Endothelial cell (in vitro differentiated cells): ENCODE measurements at regions not wholly inside any gene's neighbourhood (a gene's known extent, or its start where the extent isn't known, plus 50 kb on each side); places are given as distances from the start of the nearest gene placed in this dataset.
"Not testable (repeated sequence)": the region's sequence is repeated elsewhere in the genome, so short reads cannot be mapped to it uniquely, and the experiment has no call there.

Experiments used
- DNase-seq: peaks from one replicate; pipeline ENCODE4 v3.0.0; 2021; ENCODE audit warnings: low spot score
- H3K27ac Mint-ChIP-seq: one replicate; pipeline ENCODE4 v1.8.0; 2021; ENCODE audit warnings: mixed read lengths, inconsistent platforms; ENCODE audit not compliant: unreplicated experiment
- H3K27me3 Mint-ChIP-seq: one replicate; pipeline ENCODE4 v1.8.0; 2021; ENCODE audit warnings: mild to moderate bottlenecking, moderate library complexity, mixed read lengths, inconsistent platforms; ENCODE audit not compliant: unreplicated experiment
- H3K36me3 Mint-ChIP-seq: one replicate; pipeline ENCODE4 v1.8.0; 2021; ENCODE audit warnings: mild to moderate bottlenecking, low read depth, mixed read lengths, inconsistent platforms; ENCODE audit not compliant: unreplicated experiment
- H3K4me1 Mint-ChIP-seq: one replicate; pipeline ENCODE4 v1.8.0; 2021; ENCODE audit warnings: mild to moderate bottlenecking, mixed read lengths, inconsistent platforms; ENCODE audit not compliant: unreplicated experiment
- H3K4me3 Mint-ChIP-seq: one replicate; pipeline ENCODE4 v1.8.0; 2021; ENCODE audit warnings: mild to moderate bottlenecking, mixed read lengths, inconsistent platforms; ENCODE audit not compliant: unreplicated experiment
- H3K9me3 Mint-ChIP-seq: one replicate; pipeline ENCODE4 v1.8.0; 2021; ENCODE audit warnings: mixed read lengths, inconsistent platforms; ENCODE audit not compliant: unreplicated experiment
- TF ChIP-seq, protein P1 (sequence below): fragments of 200-600 bp; sonication (generic); IDR thresholded peaks from one replicate; pipeline ENCODE4 v1.5.0; 2021; ENCODE audit warnings: antibody characterized with exemption; ENCODE audit not compliant: unreplicated experiment

DNA sequence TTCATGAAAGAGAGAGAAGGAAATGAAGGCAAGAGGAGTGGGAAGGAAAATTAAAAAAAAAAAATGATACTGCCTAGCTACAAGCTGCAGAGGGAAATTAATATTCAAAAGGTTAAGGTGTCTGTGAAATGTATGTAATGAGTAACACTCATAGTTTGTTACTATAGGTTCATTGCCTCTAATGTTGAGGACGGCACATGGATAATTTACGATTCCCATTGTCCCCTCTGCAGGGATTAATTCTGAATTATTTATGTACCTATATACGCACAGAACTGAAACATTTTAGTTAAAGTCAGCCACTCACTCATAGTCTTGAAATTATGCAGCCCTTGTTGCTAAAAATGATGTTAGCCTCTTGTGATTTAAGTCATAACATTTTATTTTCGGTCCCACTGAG lies 869.1 kb downstream of the NR2F1-AS1 start:
- TF ChIP-seq, protein P1, sequence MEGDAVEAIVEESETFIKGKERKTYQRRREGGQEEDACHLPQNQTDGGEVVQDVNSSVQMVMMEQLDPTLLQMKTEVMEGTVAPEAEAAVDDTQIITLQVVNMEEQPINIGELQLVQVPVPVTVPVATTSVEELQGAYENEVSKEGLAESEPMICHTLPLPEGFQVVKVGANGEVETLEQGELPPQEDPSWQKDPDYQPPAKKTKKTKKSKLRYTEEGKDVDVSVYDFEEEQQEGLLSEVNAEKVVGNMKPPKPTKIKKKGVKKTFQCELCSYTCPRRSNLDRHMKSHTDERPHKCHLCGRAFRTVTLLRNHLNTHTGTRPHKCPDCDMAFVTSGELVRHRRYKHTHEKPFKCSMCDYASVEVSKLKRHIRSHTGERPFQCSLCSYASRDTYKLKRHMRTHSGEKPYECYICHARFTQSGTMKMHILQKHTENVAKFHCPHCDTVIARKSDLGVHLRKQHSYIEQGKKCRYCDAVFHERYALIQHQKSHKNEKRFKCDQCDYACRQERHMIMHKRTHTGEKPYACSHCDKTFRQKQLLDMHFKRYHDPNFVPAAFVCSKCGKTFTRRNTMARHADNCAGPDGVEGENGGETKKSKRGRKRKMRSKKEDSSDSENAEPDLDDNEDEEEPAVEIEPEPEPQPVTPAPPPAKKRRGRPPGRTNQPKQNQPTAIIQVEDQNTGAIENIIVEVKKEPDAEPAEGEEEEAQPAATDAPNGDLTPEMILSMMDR, result no peak
- H3K4me3 Mint-ChIP-seq, result no peak overlapping the region
- no peak for DNase-seq
- no peaks in the 10 kb centered on the region for H3K9me3 Mint-ChIP-seq
- no peak overlapping the region for H3K27ac Mint-ChIP-seq
- no peaks in the 10 kb centered on the region for H3K4me1 Mint-ChIP-seq
- H3K36me3 Mint-ChIP-seq, result no peaks in the 10 kb centered on the region
- no peaks in the 10 kb centered on the region for H3K27me3 Mint-ChIP-seq

DNA sequence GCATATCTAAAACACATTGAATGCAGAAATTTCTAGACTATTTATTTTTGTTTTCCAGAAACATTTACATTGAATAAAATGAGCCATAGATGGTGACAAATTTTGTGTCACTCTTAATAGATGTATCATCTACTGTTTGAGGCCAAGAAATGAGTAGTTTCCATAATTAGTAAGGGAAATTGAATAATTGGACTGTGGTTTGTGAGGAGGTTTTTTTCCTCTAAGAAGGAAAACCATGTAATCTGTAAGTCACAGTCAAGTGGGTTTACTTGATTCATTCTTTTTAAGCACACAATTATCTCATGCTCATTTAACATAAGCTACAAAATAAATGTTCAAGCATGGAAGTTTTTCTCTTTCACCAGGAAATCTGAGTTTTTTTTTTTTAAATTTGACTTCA lies 876.4 kb downstream of the NR2F1-AS1 start:
- no peak for DNase-seq
- TF ChIP-seq, protein P1, result no peak
- H3K36me3 Mint-ChIP-seq, result no peaks in the 10 kb centered on the region
- no peaks in the 10 kb centered on the region for H3K9me3 Mint-ChIP-seq
- no peak overlapping the region for H3K27ac Mint-ChIP-seq
- no peak overlapping the region for H3K4me3 Mint-ChIP-seq
- no peaks in the 10 kb centered on the region for H3K4me1 Mint-ChIP-seq
- H3K27me3 Mint-ChIP-seq, result no peaks in the 10 kb centered on the region

DNA sequence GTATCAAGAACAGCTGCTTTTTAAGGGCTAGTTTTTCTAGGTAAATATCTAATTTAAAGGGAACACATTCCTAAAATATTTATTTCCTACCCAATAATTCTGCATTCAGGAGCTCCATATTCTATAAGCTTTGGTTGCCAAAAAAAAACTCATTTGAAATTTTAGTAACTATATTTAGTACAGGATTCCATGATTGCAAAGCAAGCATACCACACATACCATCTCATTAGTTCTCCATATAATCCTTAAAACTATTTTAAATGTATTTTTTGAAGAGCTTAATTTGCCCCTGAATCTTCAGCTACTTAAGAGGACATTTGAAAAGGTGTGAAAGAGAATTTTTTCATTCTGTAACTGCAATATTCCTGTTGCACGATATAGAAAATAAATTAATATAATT lies 877.0 kb downstream of the NR2F1-AS1 start:
- H3K4me3 Mint-ChIP-seq, result no peak overlapping the region
- no peaks in the 10 kb centered on the region for H3K9me3 Mint-ChIP-seq
- DNase-seq, result no peak
- no peaks in the 10 kb centered on the region for H3K4me1 Mint-ChIP-seq
- H3K27me3 Mint-ChIP-seq, result no peaks in the 10 kb centered on the region
- TF ChIP-seq, protein P1, result no peak
- H3K27ac Mint-ChIP-seq, result no peak overlapping the region
- no peaks in the 10 kb centered on the region for H3K36me3 Mint-ChIP-seq

DNA sequence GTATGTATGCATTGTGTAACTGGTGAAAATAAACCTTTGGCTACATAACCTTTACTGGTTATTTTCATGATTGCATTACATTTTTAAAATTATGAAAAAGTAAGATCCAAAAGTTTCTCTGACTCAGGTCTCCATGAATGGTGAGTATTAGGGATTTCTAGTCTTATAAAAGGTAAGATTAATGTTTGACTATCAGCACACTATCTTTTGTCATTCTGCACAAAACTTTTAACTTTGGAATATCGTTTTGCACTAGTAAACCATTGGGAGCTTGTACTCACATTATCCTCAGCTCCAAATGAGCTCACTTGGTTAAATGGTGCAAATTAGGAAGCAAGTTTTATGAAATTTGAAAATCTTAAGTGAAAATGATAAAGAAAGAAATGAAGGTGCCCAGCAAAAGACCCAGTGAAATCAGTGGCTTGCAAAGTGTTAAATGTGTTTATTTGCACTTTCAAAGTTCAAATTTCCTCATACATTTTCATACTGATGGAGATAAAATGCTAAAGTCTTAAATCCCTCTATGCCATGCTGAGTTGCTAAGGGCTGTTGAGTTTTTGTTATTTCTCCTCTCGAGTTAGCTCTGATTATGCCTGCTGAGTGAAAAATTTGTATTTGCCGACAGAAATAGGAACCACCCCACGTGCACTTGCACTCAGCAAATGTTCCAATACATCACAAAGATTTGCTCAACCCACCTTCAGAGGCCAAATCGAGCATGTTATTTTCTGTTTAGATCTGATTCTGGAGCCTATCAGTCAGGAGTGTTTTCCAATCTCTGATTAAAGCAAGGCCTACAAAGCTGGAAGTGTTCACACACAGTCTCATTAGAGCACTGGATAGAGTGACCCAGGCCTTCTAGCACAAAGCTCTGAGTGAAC lies 885.7 kb downstream of the NR2F1-AS1 start:
- Mint-ChIP-seq H3K27me3 (no peaks in the 10 kb centered on the region), H3K4me3 (no peak overlapping the region), H3K36me3 (no peaks in the 10 kb centered on the region)

DNA sequence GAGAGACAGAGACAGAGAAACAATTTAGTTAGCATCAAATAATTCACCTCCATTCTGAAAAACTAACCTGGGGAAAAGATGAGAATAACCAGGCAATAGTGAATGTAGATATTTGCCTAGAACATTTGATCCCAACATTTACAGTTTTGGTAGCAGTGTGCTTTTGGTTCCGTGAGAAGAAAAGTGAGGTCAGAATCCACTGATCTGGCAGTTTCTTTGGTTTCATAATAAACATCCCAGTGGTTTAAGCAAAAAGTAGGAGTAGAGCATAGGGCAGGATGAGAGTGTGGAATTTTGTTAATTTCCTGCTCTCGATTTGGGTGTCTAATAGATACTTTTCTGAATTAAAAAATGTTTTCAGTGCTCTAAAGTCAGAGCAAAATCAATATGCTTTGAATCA lies 887.0 kb downstream of the NR2F1-AS1 start:
- no peak overlapping the region for H3K27ac Mint-ChIP-seq
- TF ChIP-seq, protein P1, result no peak
- H3K36me3 Mint-ChIP-seq, result no peaks in the 10 kb centered on the region
- no peak for DNase-seq
- H3K9me3 Mint-ChIP-seq, result no peaks in the 10 kb centered on the region
- H3K27me3 Mint-ChIP-seq, result no peaks in the 10 kb centered on the region
- H3K4me3 Mint-ChIP-seq, result no peak overlapping the region
- no peaks in the 10 kb centered on the region for H3K4me1 Mint-ChIP-seq

More for the DNA sequence above, 885.7 kb downstream of the NR2F1-AS1 start:
- no peaks in the 10 kb centered on the region for H3K9me3 Mint-ChIP-seq
- H3K27ac Mint-ChIP-seq, result no peak overlapping the region
- no peak for DNase-seq
- TF ChIP-seq, protein P1, result no peak
- H3K4me1 Mint-ChIP-seq, result no peaks in the 10 kb centered on the region

DNA sequence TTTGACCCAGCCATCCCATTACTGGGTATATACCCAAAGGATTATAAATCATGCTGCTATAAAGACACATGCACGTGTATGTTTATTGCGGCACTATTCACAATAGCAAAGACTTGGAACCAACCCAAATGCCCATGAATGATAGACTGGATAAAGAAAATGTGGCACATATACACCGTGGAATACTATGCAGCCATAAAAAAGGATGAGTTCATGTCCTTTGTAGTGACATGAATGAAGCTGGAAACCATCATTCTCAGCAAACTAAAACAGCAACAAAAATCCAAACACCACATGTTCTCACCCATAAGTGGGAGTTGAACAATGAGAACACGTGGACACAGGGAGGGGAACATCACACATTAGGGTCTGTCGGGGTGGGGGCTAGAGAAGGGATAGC lies 889.1 kb downstream of the NR2F1-AS1 start:
- H3K27ac Mint-ChIP-seq, H3K9me3 Mint-ChIP-seq, H3K27me3 Mint-ChIP-seq, DNase-seq, H3K36me3 Mint-ChIP-seq, H3K4me3 Mint-ChIP-seq, H3K4me1 Mint-ChIP-seq: not testable (repeated sequence)
